ENCODE measurements at regions not wholly inside any gene's neighbourhood (a gene's known extent, or its start where the extent isn't known, plus 50 kb on each side); places are given as distances from the start of the nearest gene placed in this dataset.

GRCh38 chr22:47678048-47678447 lies 915.6 kb downstream of the TBC1D22A start:
- TF ChIP-seq CTCF (IDR thresholded peaks at IDR 0.05) (no peak), EP300 (IDR thresholded peaks at IDR 0.05) (no peak), POLR2A (IDR thresholded peaks at IDR 0.05) (no peak)
- H3K9me3 ChIP-seq = peaks cover 0 to 15% (median 0%) of the 10 kb centered on the region in 4 donors
- no peaks in the 10 kb centered on the region for H3K27me3 ChIP-seq
- DNase-seq (ENCODE audit: low spot score in 2 of 2) = no peak
- no peaks in the 10 kb centered on the region for H3K4me1 ChIP-seq
- H3K4me3 ChIP-seq = no peak overlapping the region
- H3K27ac ChIP-seq = no peak overlapping the region
- WGBS, 2 donors = 62 to 79% methylated on average over 6 of the region's 6 CpGs
- H3K36me3 ChIP-seq = no peaks in the 10 kb centered on the region

- no peak overlapping the region for H3K27ac ChIP-seq
- TF ChIP-seq CTCF (IDR thresholded peaks at IDR 0.05) (no peak), POLR2A (IDR thresholded peaks at IDR 0.05) (no peak), EP300 (IDR thresholded peaks at IDR 0.05) (no peak)
- WGBS, 2 donors = 63 to 91% methylated on average over 3 of the region's 3 CpGs
Observed at GRCh38 chr22:47676685-47677084, 914.2 kb downstream of the TBC1D22A start.

GRCh38 chr22:47674600-47674999 lies 912.1 kb downstream of the TBC1D22A start:
- H3K9me3 ChIP-seq = peaks cover 0 to 11% (median 0%) of the 10 kb centered on the region in 4 donors
- WGBS, 2 donors = 87 to 93% methylated on average over 11 of the region's 11 CpGs
- H3K27ac ChIP-seq = no peak overlapping the region
- H3K4me1 ChIP-seq = no peaks in the 10 kb centered on the region
- DNase-seq (ENCODE audit: low spot score in 2 of 2) = no peak
- TF ChIP-seq POLR2A (IDR thresholded peaks at IDR 0.05) (no peak), EP300 (IDR thresholded peaks at IDR 0.05) (no peak), CTCF (IDR thresholded peaks at IDR 0.05) (no peak)
- no peaks in the 10 kb centered on the region for H3K36me3 ChIP-seq
- no peaks in the 10 kb centered on the region for H3K27me3 ChIP-seq
- no peak overlapping the region for H3K4me3 ChIP-seq

More at GRCh38 chr22:47676685-47677084, 914.2 kb downstream of the TBC1D22A start:
- Histone ChIP-seq H3K4me3 (no peak overlapping the region), H3K9me3 (peaks cover 0 to 5% (median 0%) of the 10 kb centered on the region in 4 donors), H3K36me3 (no peaks in the 10 kb centered on the region), H3K27me3 (no peaks in the 10 kb centered on the region), H3K4me1 (no peaks in the 10 kb centered on the region)
- no peak for DNase-seq (ENCODE audit: low spot score in 2 of 2)

GRCh38 chr22:47673557-47673956 lies 911.1 kb downstream of the TBC1D22A start:
- Histone ChIP-seq H3K9me3 (peaks cover 0 to 11% (median 0%) of the 10 kb centered on the region in 4 donors), H3K27me3 (no peaks in the 10 kb centered on the region), H3K27ac (no peak overlapping the region), H3K36me3 (no peaks in the 10 kb centered on the region), H3K4me3 (no peak overlapping the region), H3K4me1 (no peaks in the 10 kb centered on the region)
- TF ChIP-seq POLR2A (IDR thresholded peaks at IDR 0.05) (no peak), CTCF (IDR thresholded peaks at IDR 0.05) (no peak), EP300 (IDR thresholded peaks at IDR 0.05) (no peak)
- no peak for DNase-seq (ENCODE audit: low spot score in 2 of 2)
- 73 to 87% methylated on average over 2 of the region's 2 CpGs for WGBS, 2 donors

- Histone ChIP-seq H3K4me3 (no peak overlapping the region), H3K27me3 (no peaks in the 10 kb centered on the region), H3K9me3 (peaks cover 0 to 11% (median 0%) of the 10 kb centered on the region in 4 donors), H3K27ac (no peak overlapping the region), H3K4me1 (no peaks in the 10 kb centered on the region), H3K36me3 (no peaks in the 10 kb centered on the region)
- no peak for DNase-seq (ENCODE audit: low spot score in 2 of 2)
- TF ChIP-seq POLR2A (IDR thresholded peaks at IDR 0.05) (no peak), CTCF (IDR thresholded peaks at IDR 0.05) (no peak), EP300 (IDR thresholded peaks at IDR 0.05) (no peak)
- 92 to 98% methylated on average over 6 to 7 of the region's 9 CpGs for WGBS, 2 donors
Observed at GRCh38 chr22:47672526-47672925, 910.1 kb downstream of the TBC1D22A start.

All from tibial nerve (tissue), 4 donors.